ENCODE measurements at regions not wholly inside any gene's neighbourhood (a gene's known extent, or its start where the extent isn't known, plus 50 kb on each side); places are given as distances from the start of the nearest gene placed in this dataset.

GRCh38 chr3:66858656-66859381 is 139.3 kb upstream of the KBTBD8 start:
- no peak for DNase-seq (ENCODE audit: low spot score)
- Histone ChIP-seq H3K27ac (ENCODE audit: low read depth, low read length, poor library complexity, severe bottlenecking) (no peak overlapping the region), H3K9me2 (ENCODE audit: insufficient read depth, low read length) (no peaks in the 10 kb centered on the region), H2AFZ (ENCODE audit: low read length) (no peak overlapping the region), H3K79me2 (ENCODE audit: insufficient read depth, low read depth, low read length) (no peaks in the 10 kb centered on the region), H3K4me1 (ENCODE audit: insufficient read depth, low read length, poor library complexity, severe bottlenecking) (no peaks in the 10 kb centered on the region), H4K20me1 (ENCODE audit: insufficient read depth, low read length) (no peaks in the 10 kb centered on the region), H3K4me2 (ENCODE audit: low read length) (no peak overlapping the region), H3K4me3 (ENCODE audit: low read depth, low read length, poor library complexity, severe bottlenecking) (no peak overlapping the region), H3K36me3 (ENCODE audit: insufficient read depth, low read length) (no peaks in the 10 kb centered on the region), H3K9me3 (ENCODE audit: low read length) (no peaks in the 10 kb centered on the region)
- ChIA-PET CTCF (ENCODE audit: unreplicated experiment) (no interaction called here), POLR2A (no interaction called here)
- BruUV-seq (replicated peaks): no TSS peak
- TF ChIP-seq EZH2phosphoT487 (IDR thresholded peaks at IDR 0.05; ENCODE audit: borderline replicate concordance, low read depth, low read length): no peak
- peak; percentile 63 for TF ChIP-seq CTCF (conservative IDR thresholded peaks at IDR 0.05; ENCODE audit: low read length)
- intact Hi-C loops (cut with micrococcal nuclease; ENCODE audit: unreplicated experiment): no loop called here

- intact Hi-C loops (cut with micrococcal nuclease; ENCODE audit: unreplicated experiment): no loop called here
- CTCF ChIA-PET (ENCODE audit: unreplicated experiment): no interaction called here
- POLR2A ChIA-PET: interaction anchor here (0.6 kb wide), 1 partner anchor 574 kb away, joined by 3 read pairs; no protein-coding TSS in a partner anchor
Observed at GRCh38 chr3:66860771-66861170, 137.3 kb upstream of the KBTBD8 start.

More at GRCh38 chr3:66860771-66861170, 137.3 kb upstream of the KBTBD8 start:
- TF ChIP-seq EZH2phosphoT487 (IDR thresholded peaks at IDR 0.05; ENCODE audit: borderline replicate concordance, low read depth, low read length): no peak
- TF ChIP-seq CTCF (conservative IDR thresholded peaks at IDR 0.05; ENCODE audit: low read length): no peak
- Histone ChIP-seq H3K36me3 (ENCODE audit: insufficient read depth, low read length) (no peaks in the 10 kb centered on the region), H3K4me1 (ENCODE audit: insufficient read depth, low read length, poor library complexity, severe bottlenecking) (no peaks in the 10 kb centered on the region), H3K9me2 (ENCODE audit: insufficient read depth, low read length) (no peaks in the 10 kb centered on the region), H2AFZ (ENCODE audit: low read length) (no peak overlapping the region), H3K79me2 (ENCODE audit: insufficient read depth, low read depth, low read length) (no peaks in the 10 kb centered on the region), H3K9me3 (ENCODE audit: low read length) (no peaks in the 10 kb centered on the region), H4K20me1 (ENCODE audit: insufficient read depth, low read length) (no peaks in the 10 kb centered on the region), H3K27ac (ENCODE audit: low read depth, low read length, poor library complexity, severe bottlenecking) (no peak overlapping the region), H3K4me2 (ENCODE audit: low read length) (no peak overlapping the region), H3K4me3 (ENCODE audit: low read depth, low read length, poor library complexity, severe bottlenecking) (no peak overlapping the region)
- BruUV-seq (replicated peaks): no TSS peak
- no peak for DNase-seq (ENCODE audit: low spot score)
